AG04449 (cell line): ENCODE measurements at regions not wholly inside any gene's neighbourhood (a gene's known extent, or its start where the extent isn't known, plus 50 kb on each side); places are given as distances from the start of the nearest gene placed in this dataset.

Experiments used
- CTCF ChIA-PET: fragments of 350-600 bp; formaldehyde crosslinking; extraction: SDS; loops from one replicate; lab custom pipeline; 2021; ENCODE audit warnings: antibody characterized with exemption; lab: Yijun Ruan, JAX
- POLR2A ChIA-PET: fragments of 400-600, 350-600 bp; formaldehyde crosslinking; extraction: SDS; loops from one replicate; lab custom pipeline; 2020; ENCODE audit warnings: antibody characterized with exemption, inconsistent platforms; lab: Yijun Ruan, JAX
- DNase-seq: peaks from one replicate; pipeline ENCODE4 v3.0.0-alpha.2; 2010; ENCODE audit warnings: low read depth, low spot score
- H3K4me3 ChIP-seq: 2 replicates; pipeline ENCODE4 v1.5.1; 2011; ENCODE audit warnings: low read depth, mild to moderate bottlenecking, control low read depth, low read length
- CTCF ChIP-seq: IDR thresholded peaks from one replicate; pipeline ENCODE4 v1.5.1; 2011; ENCODE audit warnings: mild to moderate bottlenecking, moderate library complexity, low read length, control low read depth, inconsistent platforms; ENCODE audit not compliant: insufficient read depth; ENCODE audit errors: missing control alignments

GRCh38 chrX:9312922-9313867 is 151.7 kb upstream of the TBL1X start:
- CTCF ChIA-PET: interaction anchor here (1.0 to 1.4 kb wide), 4 partner anchors 8 to 13 kb away, joined by 3 to 5 read pairs (median 4); no protein-coding TSS in a partner anchor
- peak; percentile 31 for TF ChIP-seq CTCF
- DNase-seq: no peak
- POLR2A ChIA-PET: no interaction called here
- H3K4me3 ChIP-seq: no peak overlapping the region

DNA sequence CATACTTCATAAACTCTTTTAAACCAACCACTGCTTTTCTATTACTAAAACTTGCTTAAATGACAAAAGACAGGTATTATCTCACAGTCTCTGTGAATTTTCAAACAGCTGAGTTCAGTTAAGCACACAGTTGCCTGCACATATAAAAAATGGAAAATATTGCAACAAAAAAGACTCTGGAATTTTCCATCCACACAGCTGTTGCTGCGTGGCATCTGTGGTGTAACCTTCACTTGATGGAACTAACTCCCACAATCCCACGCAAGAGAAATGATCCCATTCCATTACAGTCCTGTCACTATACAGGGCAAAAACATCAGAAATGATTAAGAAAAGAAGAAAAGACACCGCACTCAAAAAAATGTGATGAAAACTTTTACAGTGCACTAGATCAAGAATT is 149.8 kb upstream of the TBL1X start:
- no peak for TF ChIP-seq CTCF
- ChIA-PET POLR2A (no interaction called here), CTCF (no interaction called here)
- no peak overlapping the region for H3K4me3 ChIP-seq
- DNase-seq: no peak

DNA sequence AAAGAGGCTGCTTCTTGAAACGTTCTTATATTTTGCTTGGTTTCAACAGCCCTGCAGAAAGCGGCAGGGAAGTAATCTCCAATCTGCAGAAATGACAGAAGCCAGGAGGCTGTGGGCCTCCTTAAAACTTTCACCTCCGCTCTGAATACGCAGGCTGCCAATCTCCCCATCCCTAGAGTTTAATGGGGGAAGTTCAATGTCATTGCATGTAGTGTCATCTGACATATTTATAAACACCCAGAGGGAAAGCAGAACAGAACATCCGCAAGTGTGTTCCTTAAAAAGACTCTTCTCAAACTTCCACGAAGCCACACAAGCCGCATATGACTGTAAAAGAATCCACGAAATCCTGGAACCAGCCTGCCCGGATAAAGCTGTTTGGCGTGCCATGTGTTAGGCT is 148.8 kb upstream of the TBL1X start:
- ChIA-PET POLR2A (no interaction called here), CTCF (no interaction called here)
- DNase-seq: no peak
- no peak for TF ChIP-seq CTCF
- H3K4me3 ChIP-seq: no peak overlapping the region

DNA sequence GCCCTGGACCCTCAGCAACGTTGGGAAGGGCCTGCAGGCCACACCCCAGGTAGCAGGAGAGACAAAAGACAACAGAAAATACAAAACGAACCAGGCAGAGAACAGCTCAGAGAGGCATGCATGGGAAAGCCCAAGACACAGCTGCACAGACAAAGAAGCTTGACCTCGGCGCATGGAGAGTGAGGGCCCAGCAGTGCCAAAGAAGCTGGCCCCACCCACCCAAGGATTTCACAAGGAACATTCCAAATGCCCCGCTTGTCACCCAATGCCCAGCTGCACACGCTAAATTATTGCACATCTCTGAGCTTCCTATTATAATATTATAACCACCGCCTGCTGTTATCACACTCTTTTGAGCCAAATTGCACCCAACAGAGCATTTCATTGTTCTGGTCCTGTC is 147.7 kb upstream of the TBL1X start:
- CTCF ChIA-PET: no interaction called here
- DNase-seq: no peak

GRCh38 chrX:9318213-9318612 is 146.6 kb upstream of the TBL1X start:
- no peak for TF ChIP-seq CTCF
- ChIA-PET CTCF (no interaction called here), POLR2A (no interaction called here)
- no peak for DNase-seq
- no peak overlapping the region for H3K4me3 ChIP-seq

More for the DNA sequence above, 147.7 kb upstream of the TBL1X start:
- TF ChIP-seq CTCF: no peak
- H3K4me3 ChIP-seq: no peak overlapping the region
- POLR2A ChIA-PET: interaction anchor here (0.5 kb wide), 1 partner anchor 36 kb away, joined by 3 read pairs; no protein-coding TSS in a partner anchor

GRCh38 chrX:9318766-9319165 is 146.1 kb upstream of the TBL1X start:
- CTCF ChIA-PET: no interaction called here
- no peak for DNase-seq
- POLR2A ChIA-PET: no interaction called here
- no peak for TF ChIP-seq CTCF
- no peak overlapping the region for H3K4me3 ChIP-seq
